GM23338 (cell line): ENCODE measurements at regions not wholly inside any gene's neighbourhood (a gene's known extent, or its start where the extent isn't known, plus 50 kb on each side); places are given as distances from the start of the nearest gene placed in this dataset.

Source experiments
- ATAC-seq: fragments of 200-7000 bp; cut with Tn5 transposase; 3 replicates; pipeline ENCODE4 v1.9.1; 2020
- DNase-seq: peaks from one replicate; pipeline ENCODE4 v3.0.0-alpha.2; 2015; ENCODE audit warnings: low spot score
- H2AFZ ChIP-seq: fragments of 200-600 bp; sonication (generic); 2 replicates; pipeline ENCODE4 v1.8.0; 2016; ENCODE audit warnings: antibody characterized with exemption, mild to moderate bottlenecking, moderate library complexity
- H3F3A ChIP-seq: fragments of 200-600 bp; sonication (generic); replicated peaks from 2 replicates; pipeline ENCODE4 v1.8.0; 2017; ENCODE audit warnings: antibody characterized with exemption, mixed run types, low read depth
- H3K27ac ChIP-seq: fragments of 200-600 bp; sonication (generic); 2 replicates; pipeline ENCODE4 v1.6.1; 2016; ENCODE audit warnings: low read depth
- H3K27me3 ChIP-seq: fragments of 200-600 bp; sonication (generic); 2 replicates; pipeline ENCODE4 v1.8.0; 2016; ENCODE audit warnings: mild to moderate bottlenecking, mixed run types, moderate library complexity; ENCODE audit not compliant: insufficient read depth
- H3K36me3 ChIP-seq: fragments of 200-600 bp; sonication (generic); 2 replicates; pipeline ENCODE4 v1.8.0; 2016; ENCODE audit warnings: mild to moderate bottlenecking; ENCODE audit not compliant: insufficient read depth
- H3K4me1 ChIP-seq: fragments of 200-600 bp; sonication (generic); 2 replicates; pipeline ENCODE4 v1.8.0; 2016; ENCODE audit warnings: mild to moderate bottlenecking, moderate library complexity; ENCODE audit not compliant: insufficient read depth
- H3K4me2 ChIP-seq: fragments of 200-600 bp; sonication (generic); 2 replicates; pipeline ENCODE4 v1.7.1; 2017; ENCODE audit warnings: mixed run types
- H3K4me3 ChIP-seq: fragments of 200-600 bp; sonication (generic); 2 replicates; pipeline ENCODE4 v1.6.1; 2016; ENCODE audit warnings: mixed run types
- H3K79me2 ChIP-seq: fragments of 200-600 bp; sonication (generic); replicated peaks from 2 replicates; pipeline ENCODE4 v1.8.0; 2017; ENCODE audit warnings: mild to moderate bottlenecking; ENCODE audit not compliant: insufficient read depth
- H3K9me2 ChIP-seq: fragments of 200-600 bp; sonication (generic); 2 replicates; pipeline ENCODE4 v1.8.0; 2017; ENCODE audit not compliant: insufficient read depth
- H4K20me1 ChIP-seq: fragments of 200-600 bp; sonication (generic); replicated peaks from 2 replicates; pipeline ENCODE4 v1.8.0; 2017; ENCODE audit warnings: mild to moderate bottlenecking; ENCODE audit not compliant: insufficient read depth
- H3K27ac Mint-ChIP-seq: 2 replicates; pipeline ENCODE4 v1.8.0; 2020; ENCODE audit warnings: inconsistent platforms, mild to moderate bottlenecking, moderate library complexity, mixed read lengths
- H3K27me3 Mint-ChIP-seq: 3 replicates; pipeline ENCODE4 v1.8.0; 2022; ENCODE audit warnings: low read depth, mild to moderate bottlenecking, moderate library complexity, mixed read lengths, inconsistent platforms; ENCODE audit not compliant: insufficient read depth, poor library complexity
- H3K36me3 Mint-ChIP-seq: 3 replicates; pipeline ENCODE4 v1.8.0; 2021; ENCODE audit warnings: low read depth, mild to moderate bottlenecking, inconsistent platforms, moderate library complexity, mixed read lengths
- H3K4me1 Mint-ChIP-seq: 3 replicates; pipeline ENCODE4 v1.8.0; 2020; ENCODE audit warnings: mild to moderate bottlenecking, inconsistent platforms, mixed read lengths
- H3K4me3 Mint-ChIP-seq: 3 replicates; pipeline ENCODE4 v1.8.0; 2021; ENCODE audit warnings: moderate library complexity, mild to moderate bottlenecking, inconsistent platforms, mixed read lengths
- H3K9me3 Mint-ChIP-seq: 3 replicates; pipeline ENCODE4 v1.8.0; 2020; ENCODE audit warnings: moderate library complexity, mild to moderate bottlenecking, inconsistent platforms, mixed read lengths
- CTCF ChIP-seq, 2 experiments: fragments of 200-600 bp in 1 of 2; sonication (generic) in 1 of 2; conservative IDR thresholded peaks; 2 replicates each; pipeline versions ENCODE4 v1.5.1 to v1.6.1; 2016 to 2017; ENCODE audit warnings: antibody characterized with exemption in 2 of 2, low read depth in 2 of 2, mild to moderate bottlenecking in 2 of 2, moderate library complexity in 1 of 2
- EZH2 ChIP-seq: fragments of 200-600 bp; sonication (generic); IDR thresholded peaks from one replicate; pipeline ENCODE4 v1.8.0; 2017; ENCODE audit warnings: antibody characterized with exemption, mild to moderate bottlenecking, low read depth; ENCODE audit not compliant: unreplicated experiment
- JUNB ChIP-seq: IDR thresholded peaks from one replicate; pipeline ENCODE4 v1.6.1; 2016; ENCODE audit warnings: antibody characterized with exemption; ENCODE audit not compliant: unreplicated experiment
- NANOG ChIP-seq: IDR thresholded peaks from 2 replicates; pipeline ENCODE4 v1.6.1; 2016; ENCODE audit warnings: antibody characterized with exemption, borderline replicate concordance
- STAT1 ChIP-seq: IDR thresholded peaks from one replicate; pipeline ENCODE4 v1.6.1; 2016; ENCODE audit warnings: antibody characterized with exemption; ENCODE audit not compliant: unreplicated experiment
- ZNF331 ChIP-seq: fragments of 250-450 bp; sonication (Bioruptor Pico); IDR thresholded peaks from 2 replicates; pipeline ENCODE4 v1.5.0; 2020; ENCODE audit warnings: low read depth, mild to moderate bottlenecking, moderate library complexity
- TF ChIP-seq, protein P1 (sequence below): IDR thresholded peaks from 2 replicates; pipeline ENCODE4 v1.6.1; 2016; ENCODE audit warnings: antibody characterized with exemption
- TF ChIP-seq, protein P2 (sequence below): IDR thresholded peaks from one replicate; pipeline ENCODE4 v1.6.1; 2018; ENCODE audit warnings: antibody characterized with exemption; ENCODE audit not compliant: unreplicated experiment

DNA sequence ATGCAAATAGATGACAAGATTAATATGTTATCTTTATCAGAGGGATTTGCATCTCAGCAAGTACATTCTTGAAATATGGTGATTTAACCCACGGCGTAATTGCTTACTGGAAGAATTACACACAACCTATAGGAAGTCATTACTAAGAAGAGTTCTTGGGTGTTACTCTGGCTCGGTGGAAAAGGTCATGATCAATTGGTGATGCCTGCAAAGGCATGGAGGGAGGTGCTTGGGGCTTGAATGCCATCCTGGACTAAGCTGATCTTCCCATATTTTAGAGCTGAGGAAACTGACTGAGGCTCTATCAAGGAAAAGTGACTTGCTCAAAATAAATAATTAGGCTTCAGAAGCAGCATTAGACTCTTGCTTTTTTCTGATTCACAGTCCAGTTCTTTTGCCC, 137.5 kb upstream of the JUN start:
- no peak overlapping the region for H3K27ac Mint-ChIP-seq
- DNase-seq (no peak), ATAC-seq (no peak)
- Histone ChIP-seq H3K79me2 (no peaks in the 10 kb centered on the region), H3K36me3 (no peaks in the 10 kb centered on the region), H3K4me3 (no peak overlapping the region), H3K4me2 (no peak overlapping the region), H3K9me2 (no peaks in the 10 kb centered on the region), H3K4me1 (no peaks in the 10 kb centered on the region), H3K27me3 (no peaks in the 10 kb centered on the region), H2AFZ (no peak overlapping the region), H3F3A (no peaks in the 10 kb centered on the region), H4K20me1 (no peaks in the 10 kb centered on the region), H3K27ac (no peak overlapping the region)
- H3K9me3 Mint-ChIP-seq, result no peaks in the 10 kb centered on the region
- H3K4me3 Mint-ChIP-seq, result no peak overlapping the region
- H3K36me3 Mint-ChIP-seq, result no peaks in the 10 kb centered on the region
- TF ChIP-seq, protein P1, sequence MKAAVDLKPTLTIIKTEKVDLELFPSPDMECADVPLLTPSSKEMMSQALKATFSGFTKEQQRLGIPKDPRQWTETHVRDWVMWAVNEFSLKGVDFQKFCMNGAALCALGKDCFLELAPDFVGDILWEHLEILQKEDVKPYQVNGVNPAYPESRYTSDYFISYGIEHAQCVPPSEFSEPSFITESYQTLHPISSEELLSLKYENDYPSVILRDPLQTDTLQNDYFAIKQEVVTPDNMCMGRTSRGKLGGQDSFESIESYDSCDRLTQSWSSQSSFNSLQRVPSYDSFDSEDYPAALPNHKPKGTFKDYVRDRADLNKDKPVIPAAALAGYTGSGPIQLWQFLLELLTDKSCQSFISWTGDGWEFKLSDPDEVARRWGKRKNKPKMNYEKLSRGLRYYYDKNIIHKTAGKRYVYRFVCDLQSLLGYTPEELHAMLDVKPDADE, result no peak
- no peak for TF ChIP-seq JUNB
- no peak for TF ChIP-seq CTCF (conservative IDR thresholded peaks at IDR 0.05; ENCODE audit: low read depth in 2 of 2)
- TF ChIP-seq EZH2, result no peak
- no peak for TF ChIP-seq NANOG
- no peak for TF ChIP-seq ZNF331 (CRISPR knock-in tag)
- TF ChIP-seq, protein P2, sequence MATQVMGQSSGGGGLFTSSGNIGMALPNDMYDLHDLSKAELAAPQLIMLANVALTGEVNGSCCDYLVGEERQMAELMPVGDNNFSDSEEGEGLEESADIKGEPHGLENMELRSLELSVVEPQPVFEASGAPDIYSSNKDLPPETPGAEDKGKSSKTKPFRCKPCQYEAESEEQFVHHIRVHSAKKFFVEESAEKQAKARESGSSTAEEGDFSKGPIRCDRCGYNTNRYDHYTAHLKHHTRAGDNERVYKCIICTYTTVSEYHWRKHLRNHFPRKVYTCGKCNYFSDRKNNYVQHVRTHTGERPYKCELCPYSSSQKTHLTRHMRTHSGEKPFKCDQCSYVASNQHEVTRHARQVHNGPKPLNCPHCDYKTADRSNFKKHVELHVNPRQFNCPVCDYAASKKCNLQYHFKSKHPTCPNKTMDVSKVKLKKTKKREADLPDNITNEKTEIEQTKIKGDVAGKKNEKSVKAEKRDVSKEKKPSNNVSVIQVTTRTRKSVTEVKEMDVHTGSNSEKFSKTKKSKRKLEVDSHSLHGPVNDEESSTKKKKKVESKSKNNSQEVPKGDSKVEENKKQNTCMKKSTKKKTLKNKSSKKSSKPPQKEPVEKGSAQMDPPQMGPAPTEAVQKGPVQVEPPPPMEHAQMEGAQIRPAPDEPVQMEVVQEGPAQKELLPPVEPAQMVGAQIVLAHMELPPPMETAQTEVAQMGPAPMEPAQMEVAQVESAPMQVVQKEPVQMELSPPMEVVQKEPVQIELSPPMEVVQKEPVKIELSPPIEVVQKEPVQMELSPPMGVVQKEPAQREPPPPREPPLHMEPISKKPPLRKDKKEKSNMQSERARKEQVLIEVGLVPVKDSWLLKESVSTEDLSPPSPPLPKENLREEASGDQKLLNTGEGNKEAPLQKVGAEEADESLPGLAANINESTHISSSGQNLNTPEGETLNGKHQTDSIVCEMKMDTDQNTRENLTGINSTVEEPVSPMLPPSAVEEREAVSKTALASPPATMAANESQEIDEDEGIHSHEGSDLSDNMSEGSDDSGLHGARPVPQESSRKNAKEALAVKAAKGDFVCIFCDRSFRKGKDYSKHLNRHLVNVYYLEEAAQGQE, result no peak
- no peak for TF ChIP-seq STAT1
- no peaks in the 10 kb centered on the region for H3K4me1 Mint-ChIP-seq
- no peaks in the 10 kb centered on the region for H3K27me3 Mint-ChIP-seq

GRCh38 chr1:58921751-58922150, 137.9 kb upstream of the JUN start:
- H3K79me2 ChIP-seq, result no peaks in the 10 kb centered on the region
- no peaks in the 10 kb centered on the region for H3K36me3 Mint-ChIP-seq
- no peaks in the 10 kb centered on the region for H3K27me3 Mint-ChIP-seq
- H3K4me3 Mint-ChIP-seq, result no peak overlapping the region
- H3K4me1 Mint-ChIP-seq, result no peaks in the 10 kb centered on the region
- no peak overlapping the region for H3K4me3 ChIP-seq
- H3K27ac ChIP-seq, result no peak overlapping the region
- no peaks in the 10 kb centered on the region for H3K9me3 Mint-ChIP-seq
- H3K27ac Mint-ChIP-seq, result no peak overlapping the region
- no peaks in the 10 kb centered on the region for H3K4me1 ChIP-seq
- H3K36me3 ChIP-seq, result no peaks in the 10 kb centered on the region
- no peak overlapping the region for H3K4me2 ChIP-seq
- H4K20me1 ChIP-seq, result no peaks in the 10 kb centered on the region
- no peaks in the 10 kb centered on the region for H3K27me3 ChIP-seq
- DNase-seq (no peak), ATAC-seq (no peak)
- H2AFZ ChIP-seq, result no peak overlapping the region
- H3F3A ChIP-seq, result no peaks in the 10 kb centered on the region
- H3K9me2 ChIP-seq, result no peaks in the 10 kb centered on the region
- TF ChIP-seq, protein P2, result no peak
- no peak for TF ChIP-seq JUNB
